Esophagus (tissue), 2 donors: ENCODE measurements at regions not wholly inside any gene's neighbourhood (a gene's known extent, or its start where the extent isn't known, plus 50 kb on each side); places are given as distances from the start of the nearest gene placed in this dataset.

ENCODE experiments used
- H3K27ac ChIP-seq, 2 donors: one replicate each; pipeline ENCODE4 v1.5.1; 2013; ENCODE audit warnings: low read depth in 2 of 2, mild to moderate bottlenecking in 2 of 2, inconsistent platforms in 1 of 2, low read length in 1 of 2, moderate library complexity in 1 of 2
- H3K27me3 ChIP-seq, 2 donors: one replicate each; pipeline ENCODE4 v1.6.1; 2013; ENCODE audit warnings: low read length in 2 of 2, control low read depth in 1 of 2, mild to moderate bottlenecking in 1 of 2; ENCODE audit not compliant: insufficient read depth in 2 of 2, control insufficient read depth in 1 of 2
- H3K36me3 ChIP-seq, 2 donors: one replicate each; pipeline ENCODE4 v1.6.1; 2013; ENCODE audit warnings: low read length in 1 of 2; ENCODE audit not compliant: control insufficient read depth in 2 of 2, insufficient read depth in 2 of 2
- H3K4me1 ChIP-seq, 2 donors: one replicate each; pipeline ENCODE4 v1.6.1; 2013; ENCODE audit warnings: low read length in 1 of 2; ENCODE audit not compliant: control insufficient read depth in 2 of 2, insufficient read depth in 2 of 2
- H3K4me3 ChIP-seq, 2 donors: one replicate each; pipeline ENCODE4 v1.5.1; 2013; ENCODE audit warnings: low read length in 2 of 2, mild to moderate bottlenecking in 2 of 2, low read depth in 1 of 2, moderate library complexity in 1 of 2
- H3K9me3 ChIP-seq, 2 donors: one replicate each; pipeline ENCODE4 v1.6.1; 2013; ENCODE audit warnings: mild to moderate bottlenecking in 2 of 2, low read depth in 1 of 2, low read length in 1 of 2, moderate library complexity in 1 of 2; ENCODE audit not compliant: control insufficient read depth in 2 of 2, insufficient read depth in 1 of 2
- WGBS, 2 donors: extraction: QIAGEN DNeasy Blood & Tissue Kit; methylation state at CpG; one replicate each; pipeline ENCODE4 v1.1.7; 2013; 5-methylcytosine and 5-hydroxymethylcytosine counted together
- donor health status: healthy with polysubstance abuse.
- donor health status: Bipolar disorder and iron deficiency.

GRCh38 chr4:171715973-171716372 lies 97.2 kb upstream of the GALNTL6 start:
- WGBS, 2 donors = 70 to 87% methylated on average over 1 of the region's 1 CpG

GRCh38 chr4:171714791-171715454 lies 98.3 kb upstream of the GALNTL6 start:
- WGBS, 2 donors = 85 to 91% methylated on average over 5 of the region's 5 CpGs
- H3K9me3 ChIP-seq = peaks cover 9 to 15% of the 10 kb centered on the region in 2 donors
- H3K36me3 ChIP-seq = no peaks in the 10 kb centered on the region
- no peaks in the 10 kb centered on the region for H3K27me3 ChIP-seq
- H3K27ac ChIP-seq = no peak overlapping the region
- no peak overlapping the region for H3K4me3 ChIP-seq
- H3K4me1 ChIP-seq = no peaks in the 10 kb centered on the region

More at GRCh38 chr4:171715973-171716372, 97.2 kb upstream of the GALNTL6 start:
- H3K36me3 ChIP-seq = no peaks in the 10 kb centered on the region
- no peaks in the 10 kb centered on the region for H3K27me3 ChIP-seq
- no peak overlapping the region for H3K4me3 ChIP-seq
- H3K27ac ChIP-seq = no peak overlapping the region
- peaks cover 11 to 15% of the 10 kb centered on the region in 2 donors for H3K9me3 ChIP-seq
- no peaks in the 10 kb centered on the region for H3K4me1 ChIP-seq

- no peak overlapping the region for H3K27ac ChIP-seq
- no peaks in the 10 kb centered on the region for H3K36me3 ChIP-seq
- no peaks in the 10 kb centered on the region for H3K4me1 ChIP-seq
- 65% methylated on average over 1 of the region's 1 CpG for WGBS, 2 donors
- H3K9me3 ChIP-seq = peaks cover 9% of the 10 kb centered on the region in 2 donors
- H3K4me3 ChIP-seq = no peak overlapping the region
- no peaks in the 10 kb centered on the region for H3K27me3 ChIP-seq
Observed at GRCh38 chr4:171710743-171711142, 102.5 kb upstream of the GALNTL6 start.

- no peak overlapping the region for H3K27ac ChIP-seq
- no peaks in the 10 kb centered on the region for H3K27me3 ChIP-seq
- H3K4me3 ChIP-seq = no peak overlapping the region
- no peaks in the 10 kb centered on the region for H3K36me3 ChIP-seq
- no peaks in the 10 kb centered on the region for H3K4me1 ChIP-seq
- 40% methylated on average over 4 of the region's 4 CpGs for WGBS, 2 donors
- peaks cover 0 to 3% of the 10 kb centered on the region in 2 donors for H3K9me3 ChIP-seq
Observed at GRCh38 chr4:171676555-171677215, 136.5 kb upstream of the GALNTL6 start.

- Histone ChIP-seq H3K27me3 (no peaks in the 10 kb centered on the region), H3K27ac (no peak overlapping the region), H3K36me3 (no peaks in the 10 kb centered on the region), H3K9me3 (peaks cover 0 to 3% of the 10 kb centered on the region in 2 donors), H3K4me1 (no peaks in the 10 kb centered on the region), H3K4me3 (no peak overlapping the region)
- 91% methylated on average over 11 of the region's 11 CpGs for WGBS, 2 donors
Observed at GRCh38 chr4:171674781-171675180, 138.4 kb upstream of the GALNTL6 start.

GRCh38 chr4:171668403-171668802 lies 144.8 kb upstream of the GALNTL6 start:
- Histone ChIP-seq H3K27me3 (no peaks in the 10 kb centered on the region), H3K27ac (no peak overlapping the region), H3K9me3 (peaks cover 0 to 3% of the 10 kb centered on the region in 2 donors), H3K4me1 (no peaks in the 10 kb centered on the region), H3K36me3 (no peaks in the 10 kb centered on the region), H3K4me3 (no peak overlapping the region)
- WGBS, 2 donors = 84% methylated on average over 3 of the region's 3 CpGs

- no peak overlapping the region for H3K27ac ChIP-seq
- no peaks in the 10 kb centered on the region for H3K27me3 ChIP-seq
- H3K4me3 ChIP-seq = no peak overlapping the region
Observed at GRCh38 chr4:171667906-171668305, 145.3 kb upstream of the GALNTL6 start.

GRCh38 chr4:171651071-171651470 lies 162.1 kb upstream of the GALNTL6 start:
- Histone ChIP-seq H3K4me3 (no peak overlapping the region), H3K4me1 (no peaks in the 10 kb centered on the region), H3K9me3 (peaks cover 0 to 5% of the 10 kb centered on the region in 2 donors), H3K36me3 (no peaks in the 10 kb centered on the region), H3K27me3 (no peaks in the 10 kb centered on the region), H3K27ac (no peak overlapping the region)
- 86 to 87% methylated on average over 6 of the region's 6 CpGs for WGBS, 2 donors

More at GRCh38 chr4:171667906-171668305, 145.3 kb upstream of the GALNTL6 start:
- Histone ChIP-seq H3K36me3 (no peaks in the 10 kb centered on the region), H3K9me3 (peaks cover 2 to 3% of the 10 kb centered on the region in 2 donors), H3K4me1 (no peaks in the 10 kb centered on the region)

- Histone ChIP-seq H3K27ac (no peak overlapping the region), H3K9me3 (peaks cover 0 to 5% of the 10 kb centered on the region in 2 donors), H3K4me1 (no peaks in the 10 kb centered on the region), H3K27me3 (no peaks in the 10 kb centered on the region), H3K36me3 (no peaks in the 10 kb centered on the region), H3K4me3 (no peak overlapping the region)
- 50 to 53% methylated on average over 2 of the region's 2 CpGs for WGBS, 2 donors
Observed at GRCh38 chr4:171650543-171650942, 162.7 kb upstream of the GALNTL6 start.

GRCh38 chr4:171648926-171649325 lies 164.3 kb upstream of the GALNTL6 start:
- 63 to 76% methylated on average over 5 of the region's 5 CpGs for WGBS, 2 donors
- no peaks in the 10 kb centered on the region for H3K36me3 ChIP-seq
- no peak overlapping the region for H3K27ac ChIP-seq
- H3K4me3 ChIP-seq = no peak overlapping the region
- H3K4me1 ChIP-seq = no peaks in the 10 kb centered on the region
- peaks cover 0 to 5% of the 10 kb centered on the region in 2 donors for H3K9me3 ChIP-seq
- H3K27me3 ChIP-seq = no peaks in the 10 kb centered on the region
